GM23338 (cell line): ENCODE measurements at regions not wholly inside any gene's neighbourhood (a gene's known extent, or its start where the extent isn't known, plus 50 kb on each side); places are given as distances from the start of the nearest gene placed in this dataset.
A peak's percentile ranks its signal among the peaks of the same experiment; 100 is the strongest.

ENCODE experiments used
- ATAC-seq: fragments of 200-7000 bp; cut with Tn5 transposase; 3 replicates; pipeline ENCODE4 v1.9.1; 2020
- DNase-seq: peaks from one replicate; pipeline ENCODE4 v3.0.0-alpha.2; 2015; ENCODE audit warnings: low spot score
- H2AFZ ChIP-seq: fragments of 200-600 bp; sonication (generic); 2 replicates; pipeline ENCODE4 v1.8.0; 2016; ENCODE audit warnings: antibody characterized with exemption, mild to moderate bottlenecking, moderate library complexity
- H3F3A ChIP-seq: fragments of 200-600 bp; sonication (generic); replicated peaks from 2 replicates; pipeline ENCODE4 v1.8.0; 2017; ENCODE audit warnings: antibody characterized with exemption, mixed run types, low read depth
- H3K27ac ChIP-seq: fragments of 200-600 bp; sonication (generic); 2 replicates; pipeline ENCODE4 v1.6.1; 2016; ENCODE audit warnings: low read depth
- H3K27me3 ChIP-seq: fragments of 200-600 bp; sonication (generic); 2 replicates; pipeline ENCODE4 v1.8.0; 2016; ENCODE audit warnings: mild to moderate bottlenecking, mixed run types, moderate library complexity; ENCODE audit not compliant: insufficient read depth
- H3K36me3 ChIP-seq: fragments of 200-600 bp; sonication (generic); 2 replicates; pipeline ENCODE4 v1.8.0; 2016; ENCODE audit warnings: mild to moderate bottlenecking; ENCODE audit not compliant: insufficient read depth
- H3K4me1 ChIP-seq: fragments of 200-600 bp; sonication (generic); 2 replicates; pipeline ENCODE4 v1.8.0; 2016; ENCODE audit warnings: mild to moderate bottlenecking, moderate library complexity; ENCODE audit not compliant: insufficient read depth
- H3K4me2 ChIP-seq: fragments of 200-600 bp; sonication (generic); 2 replicates; pipeline ENCODE4 v1.7.1; 2017; ENCODE audit warnings: mixed run types
- H3K4me3 ChIP-seq: fragments of 200-600 bp; sonication (generic); 2 replicates; pipeline ENCODE4 v1.6.1; 2016; ENCODE audit warnings: mixed run types
- H3K79me2 ChIP-seq: fragments of 200-600 bp; sonication (generic); replicated peaks from 2 replicates; pipeline ENCODE4 v1.8.0; 2017; ENCODE audit warnings: mild to moderate bottlenecking; ENCODE audit not compliant: insufficient read depth
- H3K9me2 ChIP-seq: fragments of 200-600 bp; sonication (generic); 2 replicates; pipeline ENCODE4 v1.8.0; 2017; ENCODE audit not compliant: insufficient read depth
- H4K20me1 ChIP-seq: fragments of 200-600 bp; sonication (generic); replicated peaks from 2 replicates; pipeline ENCODE4 v1.8.0; 2017; ENCODE audit warnings: mild to moderate bottlenecking; ENCODE audit not compliant: insufficient read depth
- H3K27ac Mint-ChIP-seq: 2 replicates; pipeline ENCODE4 v1.8.0; 2020; ENCODE audit warnings: inconsistent platforms, mild to moderate bottlenecking, moderate library complexity, mixed read lengths
- H3K27me3 Mint-ChIP-seq: 3 replicates; pipeline ENCODE4 v1.8.0; 2022; ENCODE audit warnings: low read depth, mild to moderate bottlenecking, moderate library complexity, mixed read lengths, inconsistent platforms; ENCODE audit not compliant: insufficient read depth, poor library complexity
- H3K36me3 Mint-ChIP-seq: 3 replicates; pipeline ENCODE4 v1.8.0; 2021; ENCODE audit warnings: low read depth, mild to moderate bottlenecking, inconsistent platforms, moderate library complexity, mixed read lengths
- H3K4me1 Mint-ChIP-seq: 3 replicates; pipeline ENCODE4 v1.8.0; 2020; ENCODE audit warnings: mild to moderate bottlenecking, inconsistent platforms, mixed read lengths
- H3K4me3 Mint-ChIP-seq: 3 replicates; pipeline ENCODE4 v1.8.0; 2021; ENCODE audit warnings: moderate library complexity, mild to moderate bottlenecking, inconsistent platforms, mixed read lengths
- H3K9me3 Mint-ChIP-seq: 3 replicates; pipeline ENCODE4 v1.8.0; 2020; ENCODE audit warnings: moderate library complexity, mild to moderate bottlenecking, inconsistent platforms, mixed read lengths
- CREB1 ChIP-seq: fragments of 250-450 bp; sonication (Bioruptor Pico); IDR thresholded peaks from 2 replicates; pipeline ENCODE4 v1.5.0; 2020; ENCODE audit warnings: low read depth, mild to moderate bottlenecking, moderate library complexity
- EZH2 ChIP-seq: fragments of 200-600 bp; sonication (generic); IDR thresholded peaks from one replicate; pipeline ENCODE4 v1.8.0; 2017; ENCODE audit warnings: antibody characterized with exemption, mild to moderate bottlenecking, low read depth; ENCODE audit not compliant: unreplicated experiment
- EZH2phosphoT487 ChIP-seq: fragments of 200-600 bp; sonication (generic); IDR thresholded peaks from one replicate; pipeline ENCODE4 v1.8.1; 2018; ENCODE audit warnings: antibody characterized with exemption; ENCODE audit not compliant: unreplicated experiment
- JUNB ChIP-seq: IDR thresholded peaks from one replicate; pipeline ENCODE4 v1.6.1; 2016; ENCODE audit warnings: antibody characterized with exemption; ENCODE audit not compliant: unreplicated experiment
- NANOG ChIP-seq: IDR thresholded peaks from 2 replicates; pipeline ENCODE4 v1.6.1; 2016; ENCODE audit warnings: antibody characterized with exemption, borderline replicate concordance
- STAT1 ChIP-seq: IDR thresholded peaks from one replicate; pipeline ENCODE4 v1.6.1; 2016; ENCODE audit warnings: antibody characterized with exemption; ENCODE audit not compliant: unreplicated experiment
- ZNF331 ChIP-seq: fragments of 250-450 bp; sonication (Bioruptor Pico); IDR thresholded peaks from 2 replicates; pipeline ENCODE4 v1.5.0; 2020; ENCODE audit warnings: low read depth, mild to moderate bottlenecking, moderate library complexity
- TF ChIP-seq, protein P1 (sequence below), 2 experiments: fragments of 200-600 bp in 1 of 2; sonication (generic) in 1 of 2; conservative IDR thresholded peaks; 2 replicates each; pipeline versions ENCODE4 v1.5.1 to v1.6.1; 2016 to 2017; ENCODE audit warnings: antibody characterized with exemption in 2 of 2, low read depth in 2 of 2, mild to moderate bottlenecking in 2 of 2, moderate library complexity in 1 of 2
- TF ChIP-seq, protein P2 (sequence below): IDR thresholded peaks from one replicate; pipeline ENCODE4 v1.6.1; 2018; ENCODE audit warnings: antibody characterized with exemption; ENCODE audit not compliant: unreplicated experiment

- Mint-ChIP-seq H3K4me3 (no peak overlapping the region), H3K27ac (no peak overlapping the region), H3K9me3 (no peaks in the 10 kb centered on the region), H3K36me3 (no peaks in the 10 kb centered on the region), H3K4me1 (peaks cover 2% of the 10 kb centered on the region; the same call in 1 of the 3 replicates), H3K27me3 (peaks cover 17% of the 10 kb centered on the region)
- Histone ChIP-seq H3F3A (no peaks in the 10 kb centered on the region), H3K4me3 (no peak overlapping the region), H3K9me2 (no peaks in the 10 kb centered on the region), H4K20me1 (no peaks in the 10 kb centered on the region), H3K4me1 (no peaks in the 10 kb centered on the region), H3K36me3 (no peaks in the 10 kb centered on the region), H3K4me2 (no peak overlapping the region), H2AFZ (no peak overlapping the region), H3K27me3 (peaks cover 42% of the 10 kb centered on the region), H3K27ac (no peak overlapping the region), H3K79me2 (no peaks in the 10 kb centered on the region)
- DNase-seq (peak; percentile 57), ATAC-seq (peak; percentile 57)
- TF ChIP-seq EZH2phosphoT487 (no peak), NANOG (peak; percentile 9; the same call in 1 of the 2 replicates)
- TF ChIP-seq, protein P1, sequence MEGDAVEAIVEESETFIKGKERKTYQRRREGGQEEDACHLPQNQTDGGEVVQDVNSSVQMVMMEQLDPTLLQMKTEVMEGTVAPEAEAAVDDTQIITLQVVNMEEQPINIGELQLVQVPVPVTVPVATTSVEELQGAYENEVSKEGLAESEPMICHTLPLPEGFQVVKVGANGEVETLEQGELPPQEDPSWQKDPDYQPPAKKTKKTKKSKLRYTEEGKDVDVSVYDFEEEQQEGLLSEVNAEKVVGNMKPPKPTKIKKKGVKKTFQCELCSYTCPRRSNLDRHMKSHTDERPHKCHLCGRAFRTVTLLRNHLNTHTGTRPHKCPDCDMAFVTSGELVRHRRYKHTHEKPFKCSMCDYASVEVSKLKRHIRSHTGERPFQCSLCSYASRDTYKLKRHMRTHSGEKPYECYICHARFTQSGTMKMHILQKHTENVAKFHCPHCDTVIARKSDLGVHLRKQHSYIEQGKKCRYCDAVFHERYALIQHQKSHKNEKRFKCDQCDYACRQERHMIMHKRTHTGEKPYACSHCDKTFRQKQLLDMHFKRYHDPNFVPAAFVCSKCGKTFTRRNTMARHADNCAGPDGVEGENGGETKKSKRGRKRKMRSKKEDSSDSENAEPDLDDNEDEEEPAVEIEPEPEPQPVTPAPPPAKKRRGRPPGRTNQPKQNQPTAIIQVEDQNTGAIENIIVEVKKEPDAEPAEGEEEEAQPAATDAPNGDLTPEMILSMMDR (conservative IDR thresholded peaks at IDR 0.05; ENCODE audit: low read depth in 2 of 2): no peak
These were observed 333.4 kb upstream of the KCNH7 start for GRCh38 chr2:163171786-163172530.

DNA sequence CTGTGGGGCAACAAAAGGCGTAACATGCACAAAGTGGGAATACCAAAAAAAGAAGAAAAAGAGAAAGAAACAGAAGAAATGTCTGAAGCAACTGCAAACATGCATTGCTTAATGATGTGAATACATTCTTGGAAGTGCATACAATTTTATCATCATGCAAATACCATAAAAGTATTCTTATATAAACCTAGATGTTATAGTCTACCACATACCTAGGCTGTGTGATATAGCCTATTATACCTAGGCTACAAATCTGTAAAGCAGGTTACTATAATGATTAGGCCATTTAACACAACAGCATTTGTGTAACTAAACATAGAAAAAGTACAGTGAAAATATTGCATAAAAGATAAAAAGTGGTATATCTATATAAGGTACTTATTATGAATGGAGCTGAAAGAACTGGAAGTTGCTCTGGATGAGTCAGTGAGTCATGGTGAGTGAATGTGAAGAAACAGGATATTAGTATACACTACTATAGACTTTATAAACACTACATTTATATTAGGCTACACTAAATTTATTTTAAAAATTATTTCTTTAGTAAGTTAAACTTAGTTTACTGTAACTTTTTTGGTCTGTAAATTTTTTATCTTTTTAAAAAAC is 319.4 kb upstream of the KCNH7 start:
- Histone ChIP-seq H3K4me2 (no peak overlapping the region), H3K4me3 (no peak overlapping the region), H3K79me2 (no peaks in the 10 kb centered on the region), H2AFZ (no peak overlapping the region), H3K36me3 (no peaks in the 10 kb centered on the region), H3K9me2 (no peaks in the 10 kb centered on the region), H3K27ac (no peak overlapping the region), H3K27me3 (no peaks in the 10 kb centered on the region), H3K4me1 (no peaks in the 10 kb centered on the region), H4K20me1 (no peaks in the 10 kb centered on the region), H3F3A (no peaks in the 10 kb centered on the region)
- TF ChIP-seq, protein P1 (conservative IDR thresholded peaks at IDR 0.05; ENCODE audit: low read depth in 2 of 2): no peak
- TF ChIP-seq, protein P2, sequence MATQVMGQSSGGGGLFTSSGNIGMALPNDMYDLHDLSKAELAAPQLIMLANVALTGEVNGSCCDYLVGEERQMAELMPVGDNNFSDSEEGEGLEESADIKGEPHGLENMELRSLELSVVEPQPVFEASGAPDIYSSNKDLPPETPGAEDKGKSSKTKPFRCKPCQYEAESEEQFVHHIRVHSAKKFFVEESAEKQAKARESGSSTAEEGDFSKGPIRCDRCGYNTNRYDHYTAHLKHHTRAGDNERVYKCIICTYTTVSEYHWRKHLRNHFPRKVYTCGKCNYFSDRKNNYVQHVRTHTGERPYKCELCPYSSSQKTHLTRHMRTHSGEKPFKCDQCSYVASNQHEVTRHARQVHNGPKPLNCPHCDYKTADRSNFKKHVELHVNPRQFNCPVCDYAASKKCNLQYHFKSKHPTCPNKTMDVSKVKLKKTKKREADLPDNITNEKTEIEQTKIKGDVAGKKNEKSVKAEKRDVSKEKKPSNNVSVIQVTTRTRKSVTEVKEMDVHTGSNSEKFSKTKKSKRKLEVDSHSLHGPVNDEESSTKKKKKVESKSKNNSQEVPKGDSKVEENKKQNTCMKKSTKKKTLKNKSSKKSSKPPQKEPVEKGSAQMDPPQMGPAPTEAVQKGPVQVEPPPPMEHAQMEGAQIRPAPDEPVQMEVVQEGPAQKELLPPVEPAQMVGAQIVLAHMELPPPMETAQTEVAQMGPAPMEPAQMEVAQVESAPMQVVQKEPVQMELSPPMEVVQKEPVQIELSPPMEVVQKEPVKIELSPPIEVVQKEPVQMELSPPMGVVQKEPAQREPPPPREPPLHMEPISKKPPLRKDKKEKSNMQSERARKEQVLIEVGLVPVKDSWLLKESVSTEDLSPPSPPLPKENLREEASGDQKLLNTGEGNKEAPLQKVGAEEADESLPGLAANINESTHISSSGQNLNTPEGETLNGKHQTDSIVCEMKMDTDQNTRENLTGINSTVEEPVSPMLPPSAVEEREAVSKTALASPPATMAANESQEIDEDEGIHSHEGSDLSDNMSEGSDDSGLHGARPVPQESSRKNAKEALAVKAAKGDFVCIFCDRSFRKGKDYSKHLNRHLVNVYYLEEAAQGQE: no peak
- TF ChIP-seq EZH2phosphoT487 (no peak), STAT1 (no peak), JUNB (no peak), CREB1 (no peak), ZNF331 (CRISPR knock-in tag) (no peak), EZH2 (no peak)
- ATAC-seq (no peak), DNase-seq (no peak)
- Mint-ChIP-seq H3K9me3 (no peaks in the 10 kb centered on the region), H3K4me3 (no peak overlapping the region), H3K4me1 (no peaks in the 10 kb centered on the region), H3K27me3 (no peaks in the 10 kb centered on the region), H3K36me3 (no peaks in the 10 kb centered on the region), H3K27ac (no peak overlapping the region)
